Omental fat pad (tissue), 3 donors: ENCODE measurements at regions not wholly inside any gene's neighbourhood (a gene's known extent, or its start where the extent isn't known, plus 50 kb on each side); places are given as distances from the start of the nearest gene placed in this dataset.

Experiments
- ATAC-seq: fragments of 150-250 bp; one replicate; pipeline ENCODE4 v1.9.1; 2016; ENCODE audit warnings: mild to moderate bottlenecking, moderate library complexity; ENCODE audit not compliant: low FRiP score
- DNase-seq: peaks from one replicate; pipeline ENCODE4 v3.0.0-alpha.2; 2019; ENCODE audit warnings: low spot score
- CTCF ChIP-seq, 3 donors: fragments of 450-650 bp; IDR thresholded peaks; one replicate each; pipeline ENCODE4 v1.5.1; 2016 to 2017; ENCODE audit warnings: antibody characterized with exemption in 3 of 3, mild to moderate bottlenecking in 3 of 3, moderate library complexity in 2 of 3

DNA sequence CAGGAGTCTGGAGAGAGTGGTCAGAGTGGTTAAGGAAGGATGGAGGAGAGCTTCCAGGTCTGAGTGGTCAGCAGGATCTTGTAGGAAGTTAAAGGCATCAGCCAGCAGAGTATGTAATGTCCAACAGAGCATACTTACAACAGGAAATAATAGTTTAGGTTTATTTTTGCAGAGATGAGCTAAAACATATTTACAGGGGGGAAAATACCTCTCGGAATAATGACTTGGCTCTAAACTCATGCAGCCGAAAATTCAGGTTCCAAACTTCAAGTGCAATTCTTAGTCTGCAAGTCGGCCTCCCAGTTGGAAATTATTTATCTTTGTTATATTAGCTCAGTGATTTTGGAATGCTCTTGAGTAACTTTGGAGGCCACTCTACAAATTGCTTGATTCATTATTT lies 385.0 kb upstream of the C2CD4B start:
- TF ChIP-seq CTCF (IDR thresholded peaks at IDR 0.05): no peak
- no peak for ATAC-seq
- no peak for DNase-seq

GRCh38 chr15:62552444-62552843 lies 387.4 kb upstream of the C2CD4B start:
- no peak for TF ChIP-seq CTCF (IDR thresholded peaks at IDR 0.05)
- ATAC-seq: no peak
- no peak for DNase-seq

GRCh38 chr15:62553911-62554563 lies 389.0 kb upstream of the C2CD4B start:
- ATAC-seq (no peak), DNase-seq (no peak)
- no peak for TF ChIP-seq CTCF (IDR thresholded peaks at IDR 0.05)

DNA sequence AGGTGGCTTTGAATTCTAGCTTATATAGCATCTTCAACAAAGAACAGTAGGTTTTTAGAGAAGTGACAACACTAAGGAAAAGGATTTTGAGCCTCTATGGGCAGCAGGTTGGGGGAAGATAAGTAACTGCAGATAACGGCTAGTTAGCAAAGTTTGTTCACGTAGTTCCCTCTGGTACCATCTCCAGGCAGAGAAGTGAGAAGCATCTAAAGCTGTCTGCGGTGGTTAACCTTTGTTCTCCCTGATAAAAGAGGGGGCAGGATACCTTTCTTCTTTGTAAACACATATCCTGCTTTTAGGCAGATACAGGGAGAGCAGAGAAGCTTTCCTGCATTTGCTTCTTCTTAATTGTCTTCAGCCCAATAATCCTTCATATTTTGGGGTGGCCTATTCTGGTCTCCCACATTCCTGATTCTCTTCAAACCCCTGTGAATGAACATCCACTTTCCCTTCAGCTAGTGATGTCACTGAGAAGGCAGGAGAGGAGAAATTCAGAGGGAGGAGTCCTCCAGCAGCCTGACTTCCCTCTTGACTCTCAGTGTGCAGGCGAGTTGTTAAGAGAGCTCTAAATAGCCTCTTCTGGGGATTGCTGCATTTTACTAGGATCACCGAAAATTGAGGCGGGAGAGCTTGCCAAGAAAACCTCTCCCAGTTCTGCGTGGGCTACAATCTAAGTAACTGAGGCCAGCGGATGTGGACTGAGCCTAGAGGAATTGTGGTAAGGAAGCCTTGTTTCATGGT lies 393.7 kb upstream of the C2CD4B start:
- no peak for ATAC-seq
- TF ChIP-seq CTCF (IDR thresholded peaks at IDR 0.05): no peak
- DNase-seq: no peak

GRCh38 chr15:62559381-62559733 lies 394.3 kb upstream of the C2CD4B start:
- no peak for TF ChIP-seq CTCF (IDR thresholded peaks at IDR 0.05)
- DNase-seq: no peak
- no peak for ATAC-seq

- peak; percentile 39 for ATAC-seq
- DNase-seq: no peak
- no peak for TF ChIP-seq CTCF (IDR thresholded peaks at IDR 0.05)
Measured at GRCh38 chr15:62561059-62561519, 396.0 kb upstream of the C2CD4B start.

DNA sequence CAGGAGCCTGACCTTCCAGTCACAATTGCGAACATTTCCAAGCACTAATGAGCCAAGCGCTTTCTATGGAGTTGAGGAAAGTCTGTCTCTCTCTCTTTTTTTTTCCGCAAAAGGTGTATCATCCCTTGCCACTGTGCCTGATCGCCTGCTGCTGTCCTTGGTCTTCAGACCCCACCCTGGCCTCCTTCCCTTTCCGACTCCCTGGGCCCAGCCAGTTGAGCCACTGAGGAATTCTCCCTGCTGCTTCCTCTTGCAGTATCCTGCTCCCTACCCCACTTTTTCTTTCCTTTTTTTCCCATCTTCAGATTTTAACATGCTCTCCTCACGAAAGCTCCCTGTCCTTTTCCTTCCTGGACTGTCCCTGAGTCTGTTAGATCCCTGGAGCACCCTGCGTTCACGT lies 396.5 kb upstream of the C2CD4B start:
- ATAC-seq (peak; percentile 12), DNase-seq (no peak)
- no peak for TF ChIP-seq CTCF (IDR thresholded peaks at IDR 0.05)
